ENCODE measurements at regions not wholly inside any gene's neighbourhood (a gene's known extent, or its start where the extent isn't known, plus 50 kb on each side); places are given as distances from the start of the nearest gene placed in this dataset.

DNA sequence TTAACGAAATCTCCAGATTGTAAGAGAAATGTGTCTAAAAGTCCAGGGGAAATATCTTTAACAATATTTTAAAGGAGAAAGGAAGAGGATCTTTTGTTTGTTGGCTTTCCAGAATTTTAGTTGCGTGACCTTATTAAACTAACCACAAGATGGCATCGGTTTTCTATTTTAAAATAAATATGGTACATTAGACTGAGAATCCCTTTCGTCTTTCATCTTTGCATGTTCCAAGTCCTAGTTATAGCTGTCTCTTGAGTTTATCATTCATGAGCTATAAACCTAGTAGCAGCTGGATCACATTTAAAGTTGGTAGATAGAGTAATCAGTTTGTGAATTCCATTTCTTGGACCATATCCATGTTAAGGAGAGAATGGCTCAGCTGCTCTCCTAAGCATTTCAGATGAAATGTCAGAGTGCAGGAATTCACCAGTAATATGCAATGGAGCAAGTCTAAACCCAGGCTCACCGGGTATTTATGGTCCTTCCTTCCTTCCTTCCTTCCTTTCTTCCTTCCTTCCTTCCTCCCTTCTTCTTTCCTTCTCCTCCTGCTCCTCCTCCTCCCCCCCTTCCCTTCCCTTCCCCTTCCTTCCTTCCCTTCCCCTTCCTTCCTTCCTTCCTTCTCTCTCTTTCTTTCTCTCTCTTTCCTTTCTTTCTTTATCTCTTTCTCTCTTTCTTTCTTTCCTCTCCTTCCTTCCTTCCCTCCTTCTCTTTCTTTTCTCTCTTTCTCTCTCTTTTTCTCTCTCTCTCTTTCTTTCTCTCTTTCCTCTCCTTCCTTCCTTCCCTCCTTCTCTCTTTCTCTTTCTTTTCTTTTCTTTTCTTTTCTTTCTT, 57.8 kb upstream of the RAB18 start:
- CTCF ChIA-PET = interaction anchor here (0.6 to 3.5 kb wide), 18 partner anchors 13 to 948 kb away, joined by 3 to 17 read pairs (median 4); partner anchors contain the start of gene RAB18
- TF ChIP-seq, protein P1, sequence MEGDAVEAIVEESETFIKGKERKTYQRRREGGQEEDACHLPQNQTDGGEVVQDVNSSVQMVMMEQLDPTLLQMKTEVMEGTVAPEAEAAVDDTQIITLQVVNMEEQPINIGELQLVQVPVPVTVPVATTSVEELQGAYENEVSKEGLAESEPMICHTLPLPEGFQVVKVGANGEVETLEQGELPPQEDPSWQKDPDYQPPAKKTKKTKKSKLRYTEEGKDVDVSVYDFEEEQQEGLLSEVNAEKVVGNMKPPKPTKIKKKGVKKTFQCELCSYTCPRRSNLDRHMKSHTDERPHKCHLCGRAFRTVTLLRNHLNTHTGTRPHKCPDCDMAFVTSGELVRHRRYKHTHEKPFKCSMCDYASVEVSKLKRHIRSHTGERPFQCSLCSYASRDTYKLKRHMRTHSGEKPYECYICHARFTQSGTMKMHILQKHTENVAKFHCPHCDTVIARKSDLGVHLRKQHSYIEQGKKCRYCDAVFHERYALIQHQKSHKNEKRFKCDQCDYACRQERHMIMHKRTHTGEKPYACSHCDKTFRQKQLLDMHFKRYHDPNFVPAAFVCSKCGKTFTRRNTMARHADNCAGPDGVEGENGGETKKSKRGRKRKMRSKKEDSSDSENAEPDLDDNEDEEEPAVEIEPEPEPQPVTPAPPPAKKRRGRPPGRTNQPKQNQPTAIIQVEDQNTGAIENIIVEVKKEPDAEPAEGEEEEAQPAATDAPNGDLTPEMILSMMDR (IDR thresholded peaks at IDR 0.05; ENCODE audit: low read depth, low read length) = peak; percentile 52
- no peaks in the 10 kb centered on the region for H3K27me3 ChIP-seq (ENCODE audit: control insufficient read depth, insufficient read depth, low read length)
- no peaks in the 10 kb centered on the region for H3K9me3 ChIP-seq (ENCODE audit: control insufficient read depth, insufficient read depth, low read length)
- no peak overlapping the region for H3K27ac ChIP-seq (ENCODE audit: low read depth, low read length)
- DNase-seq (ENCODE audit: low read depth, low spot score) = peak; percentile 10
- POLR2A ChIA-PET = no interaction called here
- no peak overlapping the region for H3K4me3 ChIP-seq (ENCODE audit: low read depth, low read length)

DNA sequence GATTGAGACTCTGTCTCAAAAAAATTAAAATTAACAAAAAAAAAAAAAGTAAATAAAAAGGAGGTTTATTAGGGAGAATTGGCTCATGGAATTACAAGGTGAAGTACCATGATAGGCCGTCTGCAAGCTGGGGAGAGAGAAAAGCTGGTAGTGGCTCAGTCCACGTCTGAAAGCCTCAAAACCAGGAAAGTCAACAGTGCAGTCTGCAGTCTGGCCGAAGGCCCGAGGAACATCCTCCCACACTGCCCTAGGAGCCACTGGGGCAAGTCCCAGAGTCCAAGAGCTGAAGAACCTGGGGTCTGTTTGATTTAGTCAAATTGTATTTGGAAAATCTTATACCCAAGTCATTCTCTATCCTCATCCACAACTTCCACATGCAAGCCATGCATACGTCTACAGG, 59.0 kb upstream of the RAB18 start:
- CTCF ChIA-PET = interaction anchor here (0.5 to 3.5 kb wide), 9 partner anchors 14 to 949 kb away, joined by 3 to 17 read pairs (median 5); no protein-coding TSS in a partner anchor
- H3K27me3 ChIP-seq (ENCODE audit: control insufficient read depth, insufficient read depth, low read length) = no peaks in the 10 kb centered on the region
- TF ChIP-seq, protein P1 (IDR thresholded peaks at IDR 0.05; ENCODE audit: low read depth, low read length) = no peak
- no peak overlapping the region for H3K4me3 ChIP-seq (ENCODE audit: low read depth, low read length)
- DNase-seq (ENCODE audit: low read depth, low spot score) = no peak
- POLR2A ChIA-PET = no interaction called here
- H3K27ac ChIP-seq (ENCODE audit: low read depth, low read length) = no peak overlapping the region
- H3K9me3 ChIP-seq (ENCODE audit: control insufficient read depth, insufficient read depth, low read length) = no peaks in the 10 kb centered on the region

- ChIA-PET CTCF (no interaction called here), POLR2A (interaction anchor here (0.6 kb wide), 1 partner anchor 10 kb away, joined by 3 read pairs; no protein-coding TSS in a partner anchor)
- no peak overlapping the region for H3K27ac ChIP-seq (ENCODE audit: low read depth, low read length)
- H3K9me3 ChIP-seq (ENCODE audit: control insufficient read depth, insufficient read depth, low read length) = no peaks in the 10 kb centered on the region
- no peaks in the 10 kb centered on the region for H3K27me3 ChIP-seq (ENCODE audit: control insufficient read depth, insufficient read depth, low read length)
- no peak overlapping the region for H3K4me3 ChIP-seq (ENCODE audit: low read depth, low read length)
- TF ChIP-seq, protein P1 (IDR thresholded peaks at IDR 0.05; ENCODE audit: low read depth, low read length) = no peak
- no peak for DNase-seq (ENCODE audit: low read depth, low spot score)
These were observed 63.6 kb upstream of the RAB18 start for GRCh38 chr10:27440478-27440877.

DNA sequence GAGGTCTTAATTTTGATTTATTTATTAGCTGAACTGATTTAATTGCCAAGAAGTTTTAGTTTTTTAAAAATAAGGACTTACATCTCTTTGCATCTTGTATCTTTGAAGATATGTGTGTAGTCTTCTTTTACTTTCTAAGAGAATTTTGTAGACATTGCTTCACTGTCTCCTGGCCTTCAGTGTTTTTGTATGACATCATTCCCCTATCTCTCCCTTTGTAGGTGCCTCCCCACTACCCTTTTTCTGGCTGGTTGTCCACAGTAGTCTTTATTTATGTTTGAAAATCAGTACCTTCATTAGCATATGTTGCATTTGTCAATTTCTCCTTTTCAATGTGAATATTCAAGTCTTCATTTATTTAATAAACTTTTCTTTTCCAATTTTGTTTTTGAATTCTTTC, 64.1 kb upstream of the RAB18 start:
- Histone ChIP-seq H3K4me3 (ENCODE audit: low read depth, low read length) (no peak overlapping the region), H3K9me3 (ENCODE audit: control insufficient read depth, insufficient read depth, low read length) (no peaks in the 10 kb centered on the region), H3K27me3 (ENCODE audit: control insufficient read depth, insufficient read depth, low read length) (no peaks in the 10 kb centered on the region), H3K27ac (ENCODE audit: low read depth, low read length) (no peak overlapping the region)
- CTCF ChIA-PET = no interaction called here
- POLR2A ChIA-PET = interaction anchor here (0.6 kb wide), 1 partner anchor 10 kb away, joined by 3 read pairs; no protein-coding TSS in a partner anchor
- DNase-seq (ENCODE audit: low read depth, low spot score) = no peak
- TF ChIP-seq, protein P1 (IDR thresholded peaks at IDR 0.05; ENCODE audit: low read depth, low read length) = no peak

GRCh38 chr10:27439101-27439500, 65.0 kb upstream of the RAB18 start:
- Histone ChIP-seq H3K27me3 (ENCODE audit: control insufficient read depth, insufficient read depth, low read length) (no peaks in the 10 kb centered on the region), H3K27ac (ENCODE audit: low read depth, low read length) (no peak overlapping the region), H3K9me3 (ENCODE audit: control insufficient read depth, insufficient read depth, low read length) (no peaks in the 10 kb centered on the region), H3K4me3 (ENCODE audit: low read depth, low read length) (no peak overlapping the region)
- TF ChIP-seq, protein P1 (IDR thresholded peaks at IDR 0.05; ENCODE audit: low read depth, low read length) = no peak
- CTCF ChIA-PET = no interaction called here
- POLR2A ChIA-PET = no interaction called here
- DNase-seq (ENCODE audit: low read depth, low spot score) = no peak
